ENCODE measurements at regions not wholly inside any gene's neighbourhood (a gene's known extent, or its start where the extent isn't known, plus 50 kb on each side); places are given as distances from the start of the nearest gene placed in this dataset.

DNA sequence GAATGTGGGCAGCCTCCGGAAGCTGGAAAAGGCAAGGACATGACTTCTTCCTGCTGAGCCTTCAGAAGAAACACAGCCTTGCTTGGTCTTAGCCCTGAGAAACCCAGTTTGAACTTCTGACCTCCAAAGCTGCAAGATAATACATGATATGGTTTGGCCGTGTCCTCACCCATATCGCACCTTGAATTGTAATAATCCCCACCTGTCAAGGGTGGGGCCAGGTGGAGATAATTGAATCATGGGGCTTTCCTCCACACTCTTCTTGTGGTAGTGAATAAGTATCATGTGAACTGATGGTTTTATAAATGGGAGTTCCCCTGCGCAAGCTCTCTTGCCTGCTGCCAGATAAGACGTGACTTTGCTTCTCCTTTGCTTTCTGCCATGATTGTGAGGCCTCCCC is 310.9 kb downstream of the PSAT1 start:
- no peak for DNase-seq
- no peaks in the 10 kb centered on the region for H3K36me3 ChIP-seq (ENCODE audit: low read depth, missing control alignments)
- intact Hi-C loops (cut with DNase I; ENCODE audit: low total_unique reads), result no loop called here
- H3K9me3 ChIP-seq, result no peaks in the 10 kb centered on the region
- no peaks in the 10 kb centered on the region for H3K27me3 ChIP-seq
- no peak overlapping the region for H3K4me3 ChIP-seq
- TF ChIP-seq, protein P1, sequence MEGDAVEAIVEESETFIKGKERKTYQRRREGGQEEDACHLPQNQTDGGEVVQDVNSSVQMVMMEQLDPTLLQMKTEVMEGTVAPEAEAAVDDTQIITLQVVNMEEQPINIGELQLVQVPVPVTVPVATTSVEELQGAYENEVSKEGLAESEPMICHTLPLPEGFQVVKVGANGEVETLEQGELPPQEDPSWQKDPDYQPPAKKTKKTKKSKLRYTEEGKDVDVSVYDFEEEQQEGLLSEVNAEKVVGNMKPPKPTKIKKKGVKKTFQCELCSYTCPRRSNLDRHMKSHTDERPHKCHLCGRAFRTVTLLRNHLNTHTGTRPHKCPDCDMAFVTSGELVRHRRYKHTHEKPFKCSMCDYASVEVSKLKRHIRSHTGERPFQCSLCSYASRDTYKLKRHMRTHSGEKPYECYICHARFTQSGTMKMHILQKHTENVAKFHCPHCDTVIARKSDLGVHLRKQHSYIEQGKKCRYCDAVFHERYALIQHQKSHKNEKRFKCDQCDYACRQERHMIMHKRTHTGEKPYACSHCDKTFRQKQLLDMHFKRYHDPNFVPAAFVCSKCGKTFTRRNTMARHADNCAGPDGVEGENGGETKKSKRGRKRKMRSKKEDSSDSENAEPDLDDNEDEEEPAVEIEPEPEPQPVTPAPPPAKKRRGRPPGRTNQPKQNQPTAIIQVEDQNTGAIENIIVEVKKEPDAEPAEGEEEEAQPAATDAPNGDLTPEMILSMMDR (IDR thresholded peaks at IDR 0.05), result no peak
- TF ChIP-seq POLR2A (IDR thresholded peaks at IDR 0.05), result no peak
- no peak overlapping the region for H3K27ac ChIP-seq
- 93 to 97% methylated on average over 5 of the region's 5 CpGs for WGBS, 2 donors
- peaks cover 5% of the 10 kb centered on the region for H3K4me1 ChIP-seq

DNA sequence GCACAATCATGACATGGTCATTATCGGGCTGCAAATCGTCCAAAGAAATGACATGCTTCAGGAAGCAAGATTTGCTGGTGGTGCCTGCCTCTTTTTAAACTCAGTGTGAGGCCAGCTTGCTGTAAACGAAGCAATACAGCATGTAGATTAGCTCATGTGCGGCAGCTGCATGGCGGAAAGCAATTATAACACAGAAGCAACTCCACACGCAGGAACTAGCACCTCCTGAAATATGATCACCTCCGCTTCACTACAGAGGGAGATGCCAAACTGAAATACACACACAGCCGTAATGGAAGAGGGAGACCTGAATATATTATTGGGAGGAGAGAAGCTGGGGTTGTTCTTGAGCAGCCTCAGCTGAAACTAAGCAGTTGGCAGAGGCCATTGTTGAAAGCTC is 312.5 kb downstream of the PSAT1 start:
- DNase-seq, result no peak
- 68 to 73% methylated on average over 8 of the region's 8 CpGs for WGBS, 2 donors
- no peak for TF ChIP-seq POLR2A (IDR thresholded peaks at IDR 0.05)
- TF ChIP-seq, protein P1 (IDR thresholded peaks at IDR 0.05), result no peak
- H3K9me3 ChIP-seq, result no peaks in the 10 kb centered on the region
- no peak overlapping the region for H3K27ac ChIP-seq
- intact Hi-C loops (cut with DNase I; ENCODE audit: low total_unique reads), result no loop called here
- H3K4me1 ChIP-seq, result peaks cover 5% of the 10 kb centered on the region
- no peaks in the 10 kb centered on the region for H3K27me3 ChIP-seq
- no peaks in the 10 kb centered on the region for H3K36me3 ChIP-seq (ENCODE audit: low read depth, missing control alignments)
- H3K4me3 ChIP-seq, result no peak overlapping the region

DNA sequence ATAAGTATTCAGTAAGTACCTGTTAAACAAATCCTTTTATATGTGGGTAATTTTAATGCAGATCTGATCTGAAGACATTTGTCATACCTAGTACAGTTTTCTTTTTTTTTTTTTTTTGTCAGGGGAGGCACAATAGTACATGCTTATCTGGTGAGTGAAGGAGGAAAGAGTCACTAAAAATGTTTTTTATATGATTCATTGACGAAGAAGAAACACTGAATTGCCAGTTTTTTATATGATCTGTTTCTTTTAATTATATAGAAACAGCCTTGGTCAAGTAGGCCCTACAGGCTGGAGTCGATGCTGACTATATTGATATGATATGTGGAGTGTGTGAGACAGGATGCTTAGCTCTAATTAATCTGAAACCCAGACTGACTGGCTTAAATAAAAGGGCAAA is 315.2 kb downstream of the PSAT1 start:
- no peak overlapping the region for H3K27ac ChIP-seq
- H3K4me3 ChIP-seq, result no peak overlapping the region
- intact Hi-C loops (cut with DNase I; ENCODE audit: low total_unique reads), result no loop called here
- H3K9me3 ChIP-seq, result no peaks in the 10 kb centered on the region
- no peak for DNase-seq
- H3K36me3 ChIP-seq (ENCODE audit: low read depth, missing control alignments), result no peaks in the 10 kb centered on the region
- H3K4me1 ChIP-seq, result no peaks in the 10 kb centered on the region
- TF ChIP-seq, protein P1 (IDR thresholded peaks at IDR 0.05), result no peak
- TF ChIP-seq POLR2A (IDR thresholded peaks at IDR 0.05), result no peak
- WGBS, 2 donors, result 74 to 91% methylated on average over 2 of the region's 2 CpGs
- no peaks in the 10 kb centered on the region for H3K27me3 ChIP-seq

DNA sequence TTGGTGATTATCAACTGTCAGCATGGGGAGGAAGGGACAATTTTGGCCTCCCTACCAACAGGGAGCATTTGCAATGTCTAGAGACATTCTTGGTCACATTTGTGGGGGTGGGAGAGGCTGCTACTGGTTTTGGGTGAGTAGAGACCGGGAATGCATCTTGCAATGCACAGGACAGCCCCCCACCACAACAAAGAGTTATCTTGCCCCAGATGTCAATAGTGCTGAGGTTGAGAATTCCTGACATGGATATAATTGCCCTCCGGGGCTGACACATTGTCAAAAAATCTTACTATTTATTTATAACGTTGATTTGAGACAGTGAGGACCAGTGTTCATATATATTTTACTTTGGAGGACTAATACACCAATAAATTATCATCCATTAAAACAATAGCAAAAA is 316.1 kb downstream of the PSAT1 start:
- WGBS, 2 donors, result 91 to 92% methylated on average over 3 of the region's 3 CpGs
- no peaks in the 10 kb centered on the region for H3K4me1 ChIP-seq
- intact Hi-C loops (cut with DNase I; ENCODE audit: low total_unique reads), result no loop called here
- no peak for TF ChIP-seq POLR2A (IDR thresholded peaks at IDR 0.05)
- TF ChIP-seq, protein P1 (IDR thresholded peaks at IDR 0.05), result no peak
- no peak overlapping the region for H3K27ac ChIP-seq
- DNase-seq, result no peak
- no peaks in the 10 kb centered on the region for H3K27me3 ChIP-seq
- H3K36me3 ChIP-seq (ENCODE audit: low read depth, missing control alignments), result no peaks in the 10 kb centered on the region
- H3K4me3 ChIP-seq, result no peak overlapping the region
- H3K9me3 ChIP-seq, result no peaks in the 10 kb centered on the region

DNA sequence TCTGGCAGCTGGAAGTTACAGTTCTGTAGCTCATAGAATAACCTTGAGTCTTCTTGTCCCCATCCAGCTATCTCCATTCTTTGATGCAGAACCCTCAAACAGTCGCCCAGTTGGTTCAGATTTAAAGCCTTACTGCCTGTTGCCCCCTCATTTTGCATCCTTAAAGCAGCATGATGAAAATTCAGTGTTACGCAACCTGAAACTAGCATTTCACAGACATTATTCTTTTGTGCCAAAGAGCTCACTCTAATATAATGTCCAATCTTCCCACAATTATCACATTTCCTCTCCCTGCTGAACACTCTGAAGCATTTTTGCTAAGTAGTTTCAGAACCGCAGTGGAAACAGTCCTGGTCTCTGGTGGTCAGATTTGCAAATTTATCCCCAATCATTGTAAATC is 318.0 kb downstream of the PSAT1 start:
- Histone ChIP-seq H3K36me3 (ENCODE audit: low read depth, missing control alignments) (no peaks in the 10 kb centered on the region), H3K27me3 (no peaks in the 10 kb centered on the region), H3K4me3 (no peak overlapping the region), H3K4me1 (no peaks in the 10 kb centered on the region), H3K9me3 (no peaks in the 10 kb centered on the region), H3K27ac (no peak overlapping the region)
- intact Hi-C loops (cut with DNase I; ENCODE audit: low total_unique reads), result no loop called here
- WGBS, 2 donors, result 86% methylated on average over 3 of the region's 3 CpGs
- TF ChIP-seq, protein P1 (IDR thresholded peaks at IDR 0.05), result no peak
- TF ChIP-seq POLR2A (IDR thresholded peaks at IDR 0.05), result no peak
- DNase-seq, result no peak

Data from testis (tissue), 2 donors.